ENCODE measurements at regions not wholly inside any gene's neighbourhood (a gene's known extent, or its start where the extent isn't known, plus 50 kb on each side); places are given as distances from the start of the nearest gene placed in this dataset.

- TF ChIP-seq CTCF (IDR thresholded peaks at IDR 0.05), result no peak
- no peak for TF ChIP-seq POLR2AphosphoS5 (IDR thresholded peaks at IDR 0.05)
- no peak for DNase-seq
- Histone ChIP-seq H3K9me3 (no peaks in the 10 kb centered on the region), H3K27me3 (no peaks in the 10 kb centered on the region), H3K27ac (peak overlapping the region in 2 of 4 donors; percentile 96 to 98), H3K36me3 (no peaks in the 10 kb centered on the region), H3K4me1 (peaks cover 0 to 21% (median 18%) of the 10 kb centered on the region in 4 donors), H3K4me3 (no peak overlapping the region)
- WGBS, 2 donors, result 67 to 83% methylated on average over 6 of the region's 6 CpGs
- intact Hi-C loops (cut with DNase I), result loop anchor here (5.0 to 10.0 kb wide), 4 partner anchors 97 to 932 kb away; partner anchors contain the start of gene RAD23B
These were observed 146.2 kb upstream of the KLF4 start for GRCh38 chr9:107635803-107636174.

GRCh38 chr9:107635101-107635802, 145.7 kb upstream of the KLF4 start:
- H3K27ac ChIP-seq, result peak overlapping the region in 1 of 4 donors; percentile 98
- 73 to 92% methylated on average over 7 of the region's 7 CpGs for WGBS, 2 donors
- no peak for TF ChIP-seq POLR2AphosphoS5 (IDR thresholded peaks at IDR 0.05)
- intact Hi-C loops (cut with DNase I), result loop anchor here (5.0 to 10.0 kb wide), 4 partner anchors 97 to 932 kb away; partner anchors contain the start of gene RAD23B
- H3K27me3 ChIP-seq, result no peaks in the 10 kb centered on the region
- no peaks in the 10 kb centered on the region for H3K9me3 ChIP-seq
- no peak overlapping the region for H3K4me3 ChIP-seq
- no peaks in the 10 kb centered on the region for H3K36me3 ChIP-seq
- peaks cover 0 to 21% (median 18%) of the 10 kb centered on the region in 4 donors for H3K4me1 ChIP-seq
- no peak for DNase-seq

- Histone ChIP-seq H3K27me3 (no peaks in the 10 kb centered on the region), H3K4me3 (no peak overlapping the region), H3K4me1 (peaks cover 0 to 14% (median 12%) of the 10 kb centered on the region in 4 donors), H3K27ac (no peak overlapping the region), H3K9me3 (no peaks in the 10 kb centered on the region), H3K36me3 (no peaks in the 10 kb centered on the region)
- DNase-seq, result no peak
- WGBS, 2 donors, result 58 to 74% methylated on average over 5 of the region's 5 CpGs
- no peak for TF ChIP-seq POLR2AphosphoS5 (IDR thresholded peaks at IDR 0.05)
- no peak for TF ChIP-seq EP300 (IDR thresholded peaks at IDR 0.05)
- no peak for TF ChIP-seq CTCF (IDR thresholded peaks at IDR 0.05)
- no peak for TF ChIP-seq POLR2A (IDR thresholded peaks at IDR 0.05)
- intact Hi-C loops (cut with DNase I), result loop anchor here (10.0 kb wide), 1 partner anchor 349 kb away; the partner anchor contains the start of gene RAD23B
These were observed 143.8 kb upstream of the KLF4 start for GRCh38 chr9:107633406-107633805.

- intact Hi-C loops (cut with DNase I), result loop anchor here (10.0 kb wide), 1 partner anchor 348 kb away; the partner anchor contains the start of gene RAD23B
These were observed 143.1 kb upstream of the KLF4 start for GRCh38 chr9:107632661-107633060.

More at GRCh38 chr9:107632661-107633060, 143.1 kb upstream of the KLF4 start:
- H3K4me3 ChIP-seq, result no peak overlapping the region
- no peaks in the 10 kb centered on the region for H3K9me3 ChIP-seq
- H3K27ac ChIP-seq, result no peak overlapping the region
- DNase-seq, result no peak
- peaks cover 0 to 13% (median 11%) of the 10 kb centered on the region in 4 donors for H3K4me1 ChIP-seq
- no peak for TF ChIP-seq POLR2A (IDR thresholded peaks at IDR 0.05)
- TF ChIP-seq POLR2AphosphoS5 (IDR thresholded peaks at IDR 0.05), result no peak
- no peak for TF ChIP-seq CTCF (IDR thresholded peaks at IDR 0.05)
- no peak for TF ChIP-seq EP300 (IDR thresholded peaks at IDR 0.05)
- H3K36me3 ChIP-seq, result no peaks in the 10 kb centered on the region
- 79 to 82% methylated on average over 4 of the region's 4 CpGs for WGBS, 2 donors
- H3K27me3 ChIP-seq, result no peaks in the 10 kb centered on the region
